ENCODE measurements at regions not wholly inside any gene's neighbourhood (a gene's known extent, or its start where the extent isn't known, plus 50 kb on each side); places are given as distances from the start of the nearest gene placed in this dataset.
"Not testable (repeated sequence)": the region's sequence is repeated elsewhere in the genome, so short reads cannot be mapped to it uniquely, and the experiment has no call there.

DNA sequence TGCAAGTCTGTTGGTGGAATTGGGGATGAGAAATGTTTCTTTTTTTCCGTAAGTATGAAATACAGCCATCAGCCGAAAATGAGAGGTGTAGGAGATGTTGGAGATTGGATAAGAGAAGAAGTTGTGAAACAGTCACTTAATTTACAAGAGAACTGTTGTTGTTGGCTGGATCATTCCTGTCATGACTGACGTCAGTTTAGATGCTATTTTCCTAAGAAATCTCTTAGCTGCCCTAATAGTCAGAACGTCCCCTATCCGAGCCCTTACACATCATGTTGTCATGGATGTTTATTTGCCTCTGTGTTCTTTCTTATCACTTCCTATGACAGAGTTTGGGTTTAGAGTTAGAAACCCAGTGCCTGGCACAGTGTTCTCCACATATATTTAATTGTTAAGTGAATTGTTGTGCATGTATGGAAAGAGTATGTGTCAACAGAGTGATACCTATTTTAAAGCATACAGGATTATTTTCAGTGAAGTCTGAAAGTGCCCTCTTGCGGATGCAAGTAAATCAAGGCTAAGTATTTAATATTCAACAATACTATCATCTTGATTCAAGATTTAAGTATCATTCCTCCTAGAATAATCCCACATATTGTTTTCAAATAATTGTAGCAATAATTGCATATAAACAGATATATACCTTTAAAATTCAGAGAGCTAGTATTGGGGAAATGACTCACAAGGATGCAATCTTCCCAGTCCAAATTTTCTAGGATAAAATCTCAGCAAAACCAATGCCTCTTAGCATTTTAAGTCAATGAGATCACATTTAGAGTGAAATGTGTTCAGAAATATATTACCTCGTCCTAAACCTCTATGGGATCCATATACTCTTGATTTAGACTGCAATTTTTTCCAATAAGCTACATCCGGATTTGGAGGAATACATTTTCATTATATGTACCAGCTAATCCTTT lies 309.9 kb upstream of the NOX3 start:
- DNase-seq (ENCODE audit: insufficient read length, low spot score), result peak; percentile 14
- FAIRE-seq, result no peak

- FAIRE-seq, result no peak
- DNase-seq (ENCODE audit: insufficient read length, low spot score), result no peak
These were observed 307.0 kb upstream of the NOX3 start for GRCh38 chr6:155762649-155763048.

- DNase-seq (ENCODE audit: insufficient read length, low spot score), result no peak
- FAIRE-seq, result no peak
These were observed 299.8 kb upstream of the NOX3 start for GRCh38 chr6:155755452-155755851.

DNA sequence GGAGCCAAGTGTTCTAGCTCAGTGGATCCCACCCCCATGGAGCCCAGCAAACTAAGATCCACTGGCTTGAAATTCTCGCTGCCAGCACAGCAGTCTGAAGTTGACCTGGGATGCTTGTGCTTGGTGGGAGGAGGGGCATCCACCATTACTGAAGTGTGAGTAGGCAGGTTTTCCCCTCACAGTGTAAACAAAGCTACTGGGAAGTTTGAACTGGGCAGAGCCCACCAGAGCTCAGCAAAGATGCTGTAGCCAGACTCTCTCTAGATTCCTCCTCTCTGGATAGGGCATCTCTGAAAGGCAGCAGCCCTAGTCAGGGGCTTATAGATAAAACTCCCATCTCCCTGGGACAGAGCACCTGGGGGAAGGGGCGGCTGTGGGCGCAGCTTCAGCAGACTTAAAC lies 293.1 kb upstream of the NOX3 start:
- not testable (repeated sequence) for FAIRE-seq; DNase-seq (ENCODE audit: insufficient read length, low spot score)

GRCh38 chr6:155747491-155747890 lies 291.9 kb upstream of the NOX3 start:
- FAIRE-seq (no peak), DNase-seq (ENCODE audit: insufficient read length, low spot score) (no peak)

DNA sequence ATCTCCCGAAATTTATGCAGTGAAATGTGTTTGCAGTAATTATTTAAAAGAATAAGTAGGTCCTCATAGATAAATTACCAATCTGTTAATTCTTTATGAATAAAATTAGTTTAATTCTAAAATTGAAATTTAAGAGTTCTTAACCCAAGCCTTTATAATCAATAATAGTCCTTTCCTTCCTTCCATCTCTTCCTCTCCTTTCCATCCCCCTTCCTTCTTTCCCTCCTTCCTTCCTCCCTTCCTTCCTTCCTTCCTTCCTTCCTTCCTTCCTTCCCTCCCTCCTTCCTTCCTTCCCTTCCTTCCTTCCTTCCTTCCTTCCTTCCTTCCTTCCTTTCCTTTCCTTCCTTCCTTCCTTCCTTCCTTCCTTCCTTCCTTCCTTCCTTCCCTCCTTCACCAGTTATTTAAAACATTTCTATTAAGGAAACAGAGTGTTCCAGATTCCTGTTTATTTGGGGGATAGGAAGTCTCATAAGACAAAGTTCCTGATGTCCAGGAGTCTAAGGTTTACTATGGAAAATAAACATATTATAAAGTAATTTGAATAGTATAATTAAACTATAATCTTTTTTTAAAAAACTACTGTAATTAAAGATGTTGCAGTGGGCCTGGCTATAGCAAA lies 285.3 kb upstream of the NOX3 start:
- DNase-seq (ENCODE audit: insufficient read length, low spot score), result no peak
- no peak for FAIRE-seq

DNA sequence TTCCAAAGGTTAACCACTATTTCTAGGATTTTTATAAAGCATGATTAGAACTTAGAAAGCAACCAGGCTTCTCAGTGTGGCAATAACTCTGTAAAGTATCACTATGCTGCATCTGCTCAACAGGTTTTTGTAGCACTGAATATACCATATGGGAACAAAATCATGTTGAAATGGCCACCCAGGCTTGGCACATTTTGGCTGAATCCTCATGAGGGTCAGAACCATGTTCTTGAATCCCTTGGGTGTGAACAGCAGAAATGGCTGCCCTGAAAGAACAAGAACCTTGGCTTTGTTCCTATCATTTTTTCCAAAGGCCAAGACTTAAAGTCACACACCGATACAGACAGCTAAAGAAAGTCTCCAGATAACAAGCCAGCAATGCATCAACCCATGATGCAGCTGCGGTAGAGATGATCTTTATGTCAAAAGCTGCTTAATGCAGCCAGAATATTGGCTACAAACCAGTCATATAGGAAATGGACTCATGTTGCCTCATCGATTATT lies 283.0 kb upstream of the NOX3 start:
- no peak for FAIRE-seq
- no peak for DNase-seq (ENCODE audit: insufficient read length, low spot score)

GRCh38 chr6:155717374-155717773 lies 261.7 kb upstream of the NOX3 start:
- FAIRE-seq (no peak), DNase-seq (ENCODE audit: insufficient read length, low spot score) (no peak)

DNA sequence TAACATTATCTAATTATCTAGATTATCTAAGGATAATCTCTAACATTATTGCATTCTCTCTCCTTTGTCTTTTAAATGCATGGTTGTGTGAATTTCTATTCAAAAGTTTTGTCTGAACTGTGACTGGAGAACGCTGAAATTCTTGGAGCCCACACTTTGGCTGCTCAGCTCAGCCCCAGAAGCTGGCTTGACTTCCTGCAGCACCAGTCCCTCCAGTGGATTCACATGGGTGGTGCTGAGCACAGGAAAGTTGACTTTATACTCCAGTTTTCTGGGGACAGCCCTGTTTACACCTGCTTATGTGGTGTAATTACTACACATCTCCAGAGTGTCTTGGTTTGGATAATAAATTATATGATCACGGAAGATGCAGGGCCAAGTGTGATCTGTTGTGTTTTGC lies 255.1 kb upstream of the NOX3 start:
- DNase-seq (ENCODE audit: insufficient read length, low spot score), result no peak

GRCh38 chr6:155709262-155709661 lies 253.6 kb upstream of the NOX3 start:
- no peak for DNase-seq (ENCODE audit: insufficient read length, low spot score)
- FAIRE-seq, result no peak

More for the DNA sequence above, 255.1 kb upstream of the NOX3 start:
- FAIRE-seq, result no peak

DNA sequence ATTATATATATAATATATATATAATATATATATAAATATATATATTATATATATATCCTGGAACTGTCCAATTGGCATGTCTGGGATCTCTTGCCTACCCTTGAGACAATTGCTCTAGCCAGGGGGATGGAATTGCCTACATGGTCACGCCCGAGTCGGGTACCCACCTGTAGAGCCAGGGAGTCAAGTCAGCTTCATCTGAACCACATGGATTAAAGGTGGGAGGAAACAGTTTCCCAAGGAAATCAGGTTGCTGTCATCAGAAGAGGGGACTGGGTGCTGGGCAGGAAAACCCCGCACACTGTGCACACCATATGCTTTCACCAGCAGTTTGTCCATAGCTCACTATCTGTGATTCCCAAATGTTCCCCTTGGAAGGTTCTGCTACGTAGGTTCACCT lies 252.5 kb upstream of the NOX3 start:
- FAIRE-seq (no peak), DNase-seq (ENCODE audit: insufficient read length, low spot score) (no peak)

DNA sequence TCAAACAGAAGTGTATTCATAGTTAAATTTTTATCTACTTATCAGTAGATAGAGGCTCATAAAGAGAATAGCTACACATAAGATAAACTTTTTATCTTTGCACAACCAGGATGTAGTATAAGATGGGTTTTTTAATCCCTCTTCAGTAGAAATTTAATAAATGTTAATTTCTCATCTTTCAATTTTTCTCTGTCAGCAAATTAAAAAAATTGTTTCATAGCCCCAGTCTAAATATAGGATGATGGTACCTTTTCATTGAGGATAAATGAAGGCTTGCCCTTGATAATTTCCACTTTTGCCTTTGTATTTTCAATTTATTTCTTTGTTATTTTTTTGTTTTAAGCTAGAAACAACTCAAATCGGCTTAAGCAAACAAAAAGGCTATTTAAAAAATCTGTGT lies 251.2 kb upstream of the NOX3 start:
- FAIRE-seq, result no peak
- no peak for DNase-seq (ENCODE audit: insufficient read length, low spot score)

DNA sequence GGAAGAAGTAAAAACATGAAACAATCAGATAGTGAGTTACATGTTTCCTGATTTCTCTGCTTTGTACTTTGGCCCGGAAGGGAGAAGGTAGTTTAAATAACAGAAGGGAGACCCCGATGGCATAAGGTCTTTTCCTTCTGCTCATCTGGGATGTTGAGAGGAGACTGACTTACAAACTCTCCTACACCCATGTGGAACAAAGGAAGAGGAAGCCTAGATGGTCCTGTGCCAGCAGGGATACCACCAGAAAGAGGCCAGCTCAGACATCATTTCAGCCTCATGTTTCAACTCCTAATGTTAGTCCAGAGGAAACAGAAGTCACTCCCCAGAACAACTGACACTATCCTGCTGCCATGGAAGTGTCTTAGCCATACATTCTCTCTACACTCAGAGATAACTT lies 250.7 kb upstream of the NOX3 start:
- DNase-seq (ENCODE audit: insufficient read length, low spot score) (no peak), FAIRE-seq (no peak)

- no peak for DNase-seq (ENCODE audit: insufficient read length, low spot score)
- FAIRE-seq, result no peak
These were observed 245.7 kb upstream of the NOX3 start for GRCh38 chr6:155701342-155701741.

DNA sequence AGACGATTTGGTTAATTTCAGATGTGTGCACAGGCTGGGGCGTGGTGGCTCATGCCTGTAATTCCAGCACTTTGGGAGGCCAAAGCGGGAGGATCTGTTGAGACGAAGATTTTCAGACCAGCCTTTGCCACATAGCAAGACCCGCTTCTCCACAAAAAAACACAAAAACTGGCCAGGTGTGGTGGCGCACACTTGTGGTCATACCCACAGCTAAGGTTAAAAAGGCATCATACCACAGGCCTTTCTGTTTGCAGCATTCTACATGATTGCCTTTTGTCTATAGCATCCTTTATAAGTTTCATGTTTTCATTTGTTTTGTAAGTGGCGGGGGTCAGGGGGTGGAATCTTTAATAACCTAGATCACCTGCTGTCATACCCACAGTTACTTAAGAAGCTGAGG lies 239.9 kb upstream of the NOX3 start:
- DNase-seq (ENCODE audit: insufficient read length, low spot score), result no peak
- no peak for FAIRE-seq

DNA sequence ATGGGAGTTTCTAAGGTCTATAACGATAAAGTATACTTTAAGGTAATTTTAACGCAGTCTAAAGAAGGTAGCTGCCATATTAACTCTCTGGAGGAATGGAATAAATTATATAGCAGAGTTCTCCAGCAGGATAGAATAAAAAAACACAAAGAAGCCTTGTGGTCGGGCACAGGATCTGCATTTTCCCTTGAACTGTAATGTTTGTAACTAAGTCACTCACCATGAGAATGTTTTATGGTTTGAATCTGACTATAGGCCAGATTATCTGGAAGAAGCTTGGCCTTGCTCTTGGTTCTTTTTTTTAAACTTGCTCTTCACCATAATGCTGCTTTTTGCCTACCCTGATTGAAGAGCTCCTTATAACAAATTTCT lies 238.8 kb upstream of the NOX3 start:
- DNase-seq (ENCODE audit: insufficient read length, low spot score), result no peak
- no peak for FAIRE-seq

- FAIRE-seq, result no peak
- DNase-seq (ENCODE audit: insufficient read length, low spot score), result no peak
These were observed 238.2 kb upstream of the NOX3 start for GRCh38 chr6:155693573-155694418.

DNA sequence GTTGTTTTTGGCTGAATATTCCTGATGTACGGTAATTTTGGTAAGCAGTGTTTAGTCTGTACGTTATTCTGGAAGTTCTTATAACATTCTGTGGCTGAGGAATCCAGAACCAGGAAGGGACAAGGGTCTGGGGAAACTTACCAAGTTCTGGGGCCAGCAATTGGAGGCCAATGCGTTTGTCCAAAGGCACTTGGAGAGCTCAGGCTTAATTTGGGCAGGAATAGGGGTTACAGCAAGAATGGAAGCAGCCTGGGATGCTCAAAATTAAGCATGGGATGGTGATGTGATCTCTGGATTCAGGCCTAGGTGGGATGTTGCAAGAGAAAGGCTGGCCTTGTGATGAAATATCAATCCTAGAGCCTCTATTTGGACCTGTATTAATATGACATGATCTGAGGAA lies 235.2 kb upstream of the NOX3 start:
- FAIRE-seq (no peak), DNase-seq (ENCODE audit: insufficient read length, low spot score) (no peak)

- FAIRE-seq (no peak), DNase-seq (ENCODE audit: insufficient read length, low spot score) (no peak)
These were observed 232.0 kb upstream of the NOX3 start for GRCh38 chr6:155687645-155688044.

GRCh38 chr6:155684416-155685196 lies 229.0 kb upstream of the NOX3 start:
- DNase-seq (ENCODE audit: insufficient read length, low spot score) (no peak), FAIRE-seq (no peak)
